SU-DHL-6 (cell line): ENCODE measurements at regions not wholly inside any gene's neighbourhood (a gene's known extent, or its start where the extent isn't known, plus 50 kb on each side); places are given as distances from the start of the nearest gene placed in this dataset.
A peak's percentile ranks its signal among the peaks of the same experiment; 100 is the strongest.
"Not testable (repeated sequence)": the region's sequence is repeated elsewhere in the genome, so short reads cannot be mapped to it uniquely, and the experiment has no call there.

Source experiments
- H2AFZ ChIP-seq: fragments of 200-600 bp; sonication (generic); 2 replicates; pipeline ENCODE4 v1.6.1; 2014; ENCODE audit warnings: low read depth, mild to moderate bottlenecking, moderate library complexity, mixed read lengths, antibody characterized with exemption, low read length; ENCODE audit not compliant: severe bottlenecking
- H3F3A ChIP-seq: fragments of 200-600 bp; shearing (Covaris generic); 2 replicates; pipeline ENCODE4 v1.6.0; 2016; ENCODE audit warnings: antibody characterized with exemption, mild to moderate bottlenecking; ENCODE audit not compliant: insufficient read depth
- H3K27ac ChIP-seq: fragments of 200-600 bp; sonication (generic); 2 replicates; pipeline ENCODE4 v1.5.1; 2016; ENCODE audit warnings: low read depth, mild to moderate bottlenecking, low read length, moderate library complexity, mixed read lengths
- H3K27me3 ChIP-seq: fragments of 200-600 bp; sonication (generic), shearing (Covaris generic); 2 replicates; pipeline ENCODE4 v1.6.0; 2014; ENCODE audit warnings: mild to moderate bottlenecking, low read length
- H3K36me3 ChIP-seq: fragments of 200-600 bp; sonication (generic); 2 replicates; pipeline ENCODE4 v1.6.1; 2014; ENCODE audit warnings: mild to moderate bottlenecking, low read length, mixed read lengths
- H3K4me2 ChIP-seq: fragments of 300-600, 200-600 bp; shearing (Covaris generic), sonication (generic); 2 replicates; pipeline ENCODE4 v1.6.0; 2014; ENCODE audit warnings: low read length, low read depth, mild to moderate bottlenecking; ENCODE audit not compliant: poor library complexity, severe bottlenecking
- H3K4me3 ChIP-seq: fragments of 200-600 bp; sonication (generic); 2 replicates; pipeline ENCODE4 v1.5.1; 2014; ENCODE audit warnings: antibody characterized with exemption, low read length, mild to moderate bottlenecking, mixed read lengths; ENCODE audit not compliant: insufficient read depth, poor library complexity, severe bottlenecking
- H3K79me2 ChIP-seq: fragments of 200-600 bp; sonication (generic); 2 replicates; pipeline ENCODE4 v1.6.1; 2014; ENCODE audit warnings: mild to moderate bottlenecking, low read length, moderate library complexity; ENCODE audit not compliant: insufficient read depth
- H3K9ac ChIP-seq: fragments of 200-600 bp; sonication (generic); 2 replicates; pipeline ENCODE4 v1.7.0; 2014; ENCODE audit warnings: mild to moderate bottlenecking, low read length
- H3K9me2 ChIP-seq: fragments of 200-600 bp; sonication (generic); replicated peaks from 2 replicates; pipeline ENCODE4 v1.6.1; 2014; ENCODE audit warnings: low read length; ENCODE audit not compliant: insufficient read depth
- H3K9me3 ChIP-seq: fragments of 200-600 bp; sonication (generic); 2 replicates; pipeline ENCODE4 v1.6.1; 2014; ENCODE audit warnings: low read length, mixed read lengths; ENCODE audit not compliant: insufficient read depth
- H4K20me1 ChIP-seq: fragments of 200-600 bp; sonication (generic); 2 replicates; pipeline ENCODE4 v1.6.1; 2014; ENCODE audit warnings: low read depth, mild to moderate bottlenecking, antibody characterized with exemption, low read length, moderate library complexity, mixed read lengths
- EZH2phosphoT487 ChIP-seq: fragments of 200-600 bp; sonication (generic), shearing (Covaris generic); conservative IDR thresholded peaks from 2 replicates; pipeline ENCODE4 v1.6.1; 2018; ENCODE audit warnings: mild to moderate bottlenecking, antibody characterized with exemption, low read length, moderate library complexity, mixed read lengths
- TF ChIP-seq, protein P1 (sequence below): fragments of 200-600 bp; sonication (generic); IDR thresholded peaks from one replicate; pipeline ENCODE4 v1.5.1; 2017; ENCODE audit warnings: antibody characterized with exemption, mild to moderate bottlenecking, low read length, moderate library complexity; ENCODE audit not compliant: insufficient read depth, poor library complexity, severe bottlenecking

DNA sequence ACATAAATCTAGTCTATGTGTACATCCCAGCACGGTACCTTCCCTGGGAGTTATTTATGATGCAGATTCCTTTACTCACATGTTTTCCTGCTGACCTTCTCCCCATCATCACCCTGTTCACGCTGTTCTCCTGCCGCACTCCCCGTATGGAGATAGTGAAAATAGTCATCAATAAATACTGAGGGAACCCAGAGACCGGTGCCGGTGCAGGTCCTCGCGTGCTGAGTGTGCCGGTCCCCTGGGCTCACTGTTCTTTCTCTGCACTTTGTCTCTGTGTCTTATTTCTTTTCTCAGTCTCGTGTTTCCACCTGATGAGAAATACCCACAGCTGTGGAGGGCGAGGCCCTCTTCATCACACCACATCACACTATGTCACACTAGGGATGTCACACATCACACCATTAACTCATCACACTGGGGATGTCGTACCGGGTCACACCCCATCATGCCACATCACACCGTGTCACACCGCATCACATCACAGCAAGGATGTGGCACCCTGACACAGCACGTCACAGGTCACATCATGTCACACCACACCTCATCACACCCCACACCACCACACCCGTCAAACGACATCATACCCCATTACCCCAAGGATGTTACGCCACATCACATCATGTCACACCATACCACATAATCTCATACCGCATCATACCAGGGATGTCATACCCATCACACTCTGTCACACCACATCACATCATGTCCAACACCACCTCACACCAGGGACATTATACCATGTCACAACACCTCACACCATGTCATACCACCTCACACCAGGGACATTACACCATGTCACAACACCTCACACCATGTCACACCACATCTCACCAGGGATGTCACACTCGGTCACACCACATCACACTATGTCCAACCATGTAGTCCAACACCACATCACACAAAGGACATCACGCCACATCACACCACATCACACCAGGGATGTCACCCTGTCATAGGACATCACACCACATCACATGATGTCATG lies 207.0 kb downstream of the TMEM121 start:
- TF ChIP-seq EZH2phosphoT487: no peak
- TF ChIP-seq, protein P1, sequence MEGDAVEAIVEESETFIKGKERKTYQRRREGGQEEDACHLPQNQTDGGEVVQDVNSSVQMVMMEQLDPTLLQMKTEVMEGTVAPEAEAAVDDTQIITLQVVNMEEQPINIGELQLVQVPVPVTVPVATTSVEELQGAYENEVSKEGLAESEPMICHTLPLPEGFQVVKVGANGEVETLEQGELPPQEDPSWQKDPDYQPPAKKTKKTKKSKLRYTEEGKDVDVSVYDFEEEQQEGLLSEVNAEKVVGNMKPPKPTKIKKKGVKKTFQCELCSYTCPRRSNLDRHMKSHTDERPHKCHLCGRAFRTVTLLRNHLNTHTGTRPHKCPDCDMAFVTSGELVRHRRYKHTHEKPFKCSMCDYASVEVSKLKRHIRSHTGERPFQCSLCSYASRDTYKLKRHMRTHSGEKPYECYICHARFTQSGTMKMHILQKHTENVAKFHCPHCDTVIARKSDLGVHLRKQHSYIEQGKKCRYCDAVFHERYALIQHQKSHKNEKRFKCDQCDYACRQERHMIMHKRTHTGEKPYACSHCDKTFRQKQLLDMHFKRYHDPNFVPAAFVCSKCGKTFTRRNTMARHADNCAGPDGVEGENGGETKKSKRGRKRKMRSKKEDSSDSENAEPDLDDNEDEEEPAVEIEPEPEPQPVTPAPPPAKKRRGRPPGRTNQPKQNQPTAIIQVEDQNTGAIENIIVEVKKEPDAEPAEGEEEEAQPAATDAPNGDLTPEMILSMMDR: no peak
- no peaks in the 10 kb centered on the region for H3K36me3 ChIP-seq
- H3K4me3 ChIP-seq: no peak overlapping the region
- no peaks in the 10 kb centered on the region for H3K27me3 ChIP-seq
- H3K79me2 ChIP-seq: no peaks in the 10 kb centered on the region
- 0 out of 2 replicates have a peak overlapping the region, but pooled peaks have one; percentile 10 for H3K27ac ChIP-seq
- no peaks in the 10 kb centered on the region for H3K9me3 ChIP-seq
- no peak overlapping the region for H2AFZ ChIP-seq
- no peaks in the 10 kb centered on the region for H3F3A ChIP-seq
- no peak overlapping the region for H3K4me2 ChIP-seq
- H3K9me2 ChIP-seq: no peaks in the 10 kb centered on the region
- no peak overlapping the region for H3K9ac ChIP-seq
- no peaks in the 10 kb centered on the region for H4K20me1 ChIP-seq

DNA sequence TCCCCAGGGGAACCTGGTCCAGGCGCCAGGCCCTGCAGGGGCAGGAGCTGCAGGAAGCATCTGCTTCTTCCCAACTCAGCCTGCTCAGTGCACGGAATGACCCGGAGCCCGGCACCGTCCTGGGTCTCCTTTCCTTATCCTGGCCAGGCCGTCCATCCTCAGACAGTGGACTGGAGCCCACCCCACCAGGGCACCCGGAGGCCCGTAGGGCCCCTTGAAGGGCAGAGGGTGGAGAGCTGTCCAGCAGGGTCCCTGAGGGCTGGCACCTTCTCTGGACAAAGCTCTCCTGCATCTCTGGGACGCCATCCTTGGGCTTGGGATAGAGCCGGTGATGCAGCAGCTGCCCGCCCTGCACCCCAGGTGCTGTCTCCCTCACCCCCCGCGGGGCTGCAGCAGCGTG lies 207.9 kb downstream of the TMEM121 start:
- H3K9me2 ChIP-seq, H3F3A ChIP-seq, H3K79me2 ChIP-seq, H3K9me3 ChIP-seq, H3K4me3 ChIP-seq, H3K27me3 ChIP-seq, H3K27ac ChIP-seq, H3K4me2 ChIP-seq, H3K9ac ChIP-seq, H4K20me1 ChIP-seq, H3K36me3 ChIP-seq, H2AFZ ChIP-seq: not testable (repeated sequence)

DNA sequence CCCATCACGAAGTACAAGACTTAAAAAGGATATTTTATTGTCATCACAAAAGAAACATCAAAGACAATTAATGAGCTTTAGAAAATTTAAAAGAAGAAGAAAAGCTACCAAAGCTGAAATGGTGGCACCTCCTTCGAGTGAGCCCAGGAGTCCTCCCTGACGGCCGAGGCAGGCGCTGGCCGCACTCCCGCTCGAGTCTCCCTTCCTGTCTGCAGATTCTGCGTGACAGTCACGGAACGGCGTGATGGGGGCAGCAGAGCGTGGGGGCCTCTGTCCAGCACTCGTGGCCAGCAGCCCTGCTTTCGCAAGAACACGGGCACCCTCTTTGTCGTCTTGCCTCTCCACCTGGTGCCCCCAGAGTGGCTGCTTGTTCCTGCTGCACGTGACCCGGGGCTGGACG lies 209.9 kb downstream of the TMEM121 start:
- H3K9ac ChIP-seq, H3K27me3 ChIP-seq, H3K4me2 ChIP-seq, H3K9me3 ChIP-seq, H3K36me3 ChIP-seq, H3K79me2 ChIP-seq, H3K9me2 ChIP-seq, H4K20me1 ChIP-seq, H2AFZ ChIP-seq, H3F3A ChIP-seq, H3K4me3 ChIP-seq, H3K27ac ChIP-seq: not testable (repeated sequence)

DNA sequence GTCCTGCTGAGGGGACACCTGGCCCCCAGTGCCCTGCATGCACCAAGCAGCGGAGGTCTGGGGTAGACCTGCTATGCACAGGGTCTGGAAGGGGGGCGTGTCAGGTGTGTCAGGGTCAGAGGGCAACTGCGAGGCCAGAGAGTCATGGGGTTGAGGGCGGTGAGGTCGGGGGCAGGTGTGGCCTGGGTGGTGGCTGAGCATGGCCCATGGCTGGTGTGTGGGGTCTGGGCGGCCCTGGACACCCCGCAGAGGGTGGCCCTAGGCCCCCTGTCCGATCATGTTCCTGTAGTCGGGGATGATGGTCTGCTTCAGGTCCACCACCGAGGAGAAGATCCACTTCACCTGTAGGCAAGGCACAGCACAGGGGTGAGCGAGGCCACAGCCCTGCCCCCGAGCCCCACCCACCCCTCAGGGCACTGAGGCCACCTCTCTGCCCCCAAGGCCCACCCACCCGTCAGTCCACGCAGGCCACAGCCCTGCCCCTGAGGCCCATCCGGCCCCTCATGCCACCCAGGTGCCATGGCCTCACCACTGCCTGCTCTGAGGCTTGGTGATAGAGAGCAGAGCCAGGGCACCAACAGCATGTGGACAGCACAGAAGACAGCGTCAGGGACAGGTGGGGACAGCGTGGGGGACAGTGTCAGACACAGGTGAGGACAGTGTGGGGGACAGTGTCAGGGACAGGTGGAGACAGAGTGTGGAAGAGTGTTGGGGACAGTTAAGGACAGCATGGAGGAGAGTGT lies 211.3 kb downstream of the TMEM121 start:
- no peak overlapping the region for H3K9ac ChIP-seq
- TF ChIP-seq, protein P1: no peak
- TF ChIP-seq EZH2phosphoT487: no peak
- H3K27me3 ChIP-seq: no peaks in the 10 kb centered on the region
- H2AFZ ChIP-seq: no peak overlapping the region
- no peak overlapping the region for H3K4me2 ChIP-seq
- 0 out of 2 replicates have a peak, but pooled peaks cover 3% of the 10 kb centered on the region for H3F3A ChIP-seq
- H3K4me3 ChIP-seq: no peak overlapping the region
- no peaks in the 10 kb centered on the region for H3K9me2 ChIP-seq
- H3K9me3 ChIP-seq: no peaks in the 10 kb centered on the region
- no peak overlapping the region for H3K27ac ChIP-seq
- H3K79me2 ChIP-seq: no peaks in the 10 kb centered on the region
- H4K20me1 ChIP-seq: no peaks in the 10 kb centered on the region
- no peaks in the 10 kb centered on the region for H3K36me3 ChIP-seq
